ENCODE measurements at regions not wholly inside any gene's neighbourhood (a gene's known extent, or its start where the extent isn't known, plus 50 kb on each side); places are given as distances from the start of the nearest gene placed in this dataset.

GRCh38 chr1:217091561-217091960 is 368.3 kb upstream of the ESRRG start:
- TF ChIP-seq EP300 (IDR thresholded peaks at IDR 0.05; ENCODE audit: borderline replicate concordance) (no peak), NFIC (IDR thresholded peaks at IDR 0.05) (no peak), RAD21 (IDR thresholded peaks at IDR 0.05; ENCODE audit: low read depth) (no peak), TCF12 (IDR thresholded peaks at IDR 0.05; ENCODE audit: low read depth) (no peak), ZBTB7A (IDR thresholded peaks at IDR 0.05; ENCODE audit: low read depth) (no peak), CREB1 (IDR thresholded peaks at IDR 0.05; ENCODE audit: low read depth) (no peak), USF1 (IDR thresholded peaks at IDR 0.05) (no peak), REST (IDR thresholded peaks at IDR 0.05; ENCODE audit: low read depth) (no peak), CEBPB (IDR thresholded peaks at IDR 0.05) (no peak), TAF1 (IDR thresholded peaks at IDR 0.05; ENCODE audit: low read depth) (no peak)

GRCh38 chr1:217090060-217090911 is 367.1 kb upstream of the ESRRG start:
- no peak for TF ChIP-seq TAF1 (IDR thresholded peaks at IDR 0.05; ENCODE audit: low read depth)
- no peak for TF ChIP-seq USF1 (IDR thresholded peaks at IDR 0.05)
- TF ChIP-seq TEAD4 (IDR thresholded peaks at IDR 0.05): no peak
- TF ChIP-seq YY1 (IDR thresholded peaks at IDR 0.05; ENCODE audit: low read depth): no peak
- TF ChIP-seq EP300 (IDR thresholded peaks at IDR 0.05; ENCODE audit: borderline replicate concordance): no peak
- no peak for TF ChIP-seq TCF12 (IDR thresholded peaks at IDR 0.05; ENCODE audit: low read depth)
- no peak for TF ChIP-seq NFIC (IDR thresholded peaks at IDR 0.05)
- TF ChIP-seq REST (IDR thresholded peaks at IDR 0.05; ENCODE audit: low read depth): no peak
- TF ChIP-seq EGR1 (IDR thresholded peaks at IDR 0.05): no peak
- no peak for TF ChIP-seq CREB1 (IDR thresholded peaks at IDR 0.05; ENCODE audit: low read depth)
- TF ChIP-seq CEBPB (IDR thresholded peaks at IDR 0.05): no peak

GRCh38 chr1:217089361-217090014 is 366.3 kb upstream of the ESRRG start:
- no peak for TF ChIP-seq TAF1 (IDR thresholded peaks at IDR 0.05; ENCODE audit: low read depth)
- no peak for TF ChIP-seq NFIC (IDR thresholded peaks at IDR 0.05)
- no peak for TF ChIP-seq CREB1 (IDR thresholded peaks at IDR 0.05; ENCODE audit: low read depth)
- TF ChIP-seq USF1 (IDR thresholded peaks at IDR 0.05): no peak
- TF ChIP-seq TCF12 (IDR thresholded peaks at IDR 0.05; ENCODE audit: low read depth): no peak
- TF ChIP-seq CEBPB (IDR thresholded peaks at IDR 0.05): no peak
- TF ChIP-seq EP300 (IDR thresholded peaks at IDR 0.05; ENCODE audit: borderline replicate concordance): no peak
- TF ChIP-seq YY1 (IDR thresholded peaks at IDR 0.05; ENCODE audit: low read depth): no peak
- TF ChIP-seq EGR1 (IDR thresholded peaks at IDR 0.05): no peak
- no peak for TF ChIP-seq RAD21 (IDR thresholded peaks at IDR 0.05; ENCODE audit: low read depth)
- TF ChIP-seq ZBTB7A (IDR thresholded peaks at IDR 0.05; ENCODE audit: low read depth): no peak
- no peak for TF ChIP-seq REST (IDR thresholded peaks at IDR 0.05; ENCODE audit: low read depth)
- TF ChIP-seq FOXM1 (IDR thresholded peaks at IDR 0.05; ENCODE audit: borderline replicate concordance, low read depth): no peak
- TF ChIP-seq MAX (IDR thresholded peaks at IDR 0.05): no peak
- TF ChIP-seq TEAD4 (IDR thresholded peaks at IDR 0.05): no peak
